Fibroblast of the aortic adventitia (primary cell): ENCODE measurements at regions not wholly inside any gene's neighbourhood (a gene's known extent, or its start where the extent isn't known, plus 50 kb on each side); places are given as distances from the start of the nearest gene placed in this dataset.

Source experiments
- DNase-seq: peaks from one replicate; pipeline ENCODE4 v3.0.0-alpha.2; 2010; ENCODE audit warnings: low read depth
- H3K4me3 ChIP-seq: 2 replicates; pipeline ENCODE4 v1.5.1; 2011; ENCODE audit warnings: low read depth, mild to moderate bottlenecking, control low read depth, low read length, moderate library complexity
- TF ChIP-seq, protein P1 (sequence below): IDR thresholded peaks from 2 replicates; pipeline ENCODE4 v1.5.1; 2011; ENCODE audit warnings: mild to moderate bottlenecking, low read length, control low read depth, inconsistent platforms; ENCODE audit not compliant: insufficient read depth

DNA sequence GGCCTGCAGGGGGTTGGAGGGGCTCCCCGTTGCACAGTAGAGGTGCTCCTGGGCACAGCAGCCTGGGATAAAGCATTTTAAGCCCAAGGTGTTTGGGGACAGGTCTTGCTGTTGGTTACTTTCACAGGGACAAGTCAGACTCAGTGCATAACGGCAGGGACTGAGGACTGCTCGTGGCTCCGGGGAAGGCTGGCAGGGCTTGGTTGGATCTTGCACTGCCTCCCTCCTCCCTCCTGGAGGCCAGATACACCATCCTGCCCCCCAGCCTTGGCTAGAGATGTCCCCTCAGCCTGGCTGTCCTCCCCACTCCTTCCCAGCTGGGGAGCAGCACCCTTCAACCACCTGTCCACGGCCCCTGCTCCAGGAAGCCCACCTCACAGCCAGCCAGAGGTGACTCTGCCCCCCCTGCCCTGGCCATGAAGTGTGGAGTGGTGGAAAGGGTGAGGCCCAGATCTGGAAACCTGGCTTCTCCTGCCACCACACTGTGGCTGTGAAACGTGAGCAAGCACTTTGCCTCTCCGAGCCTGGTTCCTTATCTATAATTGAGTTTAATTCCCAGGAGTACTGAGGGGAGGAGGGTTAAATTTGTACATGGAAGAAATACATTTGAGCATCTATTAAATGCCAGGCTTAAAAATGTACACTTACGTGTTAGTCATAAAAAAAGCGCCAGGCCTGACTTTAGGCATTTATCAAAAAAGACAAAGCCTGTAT is 67.1 kb upstream of the TAF1B start:
- DNase-seq, result no peak
- H3K4me3 ChIP-seq, result no peak overlapping the region
- TF ChIP-seq, protein P1, sequence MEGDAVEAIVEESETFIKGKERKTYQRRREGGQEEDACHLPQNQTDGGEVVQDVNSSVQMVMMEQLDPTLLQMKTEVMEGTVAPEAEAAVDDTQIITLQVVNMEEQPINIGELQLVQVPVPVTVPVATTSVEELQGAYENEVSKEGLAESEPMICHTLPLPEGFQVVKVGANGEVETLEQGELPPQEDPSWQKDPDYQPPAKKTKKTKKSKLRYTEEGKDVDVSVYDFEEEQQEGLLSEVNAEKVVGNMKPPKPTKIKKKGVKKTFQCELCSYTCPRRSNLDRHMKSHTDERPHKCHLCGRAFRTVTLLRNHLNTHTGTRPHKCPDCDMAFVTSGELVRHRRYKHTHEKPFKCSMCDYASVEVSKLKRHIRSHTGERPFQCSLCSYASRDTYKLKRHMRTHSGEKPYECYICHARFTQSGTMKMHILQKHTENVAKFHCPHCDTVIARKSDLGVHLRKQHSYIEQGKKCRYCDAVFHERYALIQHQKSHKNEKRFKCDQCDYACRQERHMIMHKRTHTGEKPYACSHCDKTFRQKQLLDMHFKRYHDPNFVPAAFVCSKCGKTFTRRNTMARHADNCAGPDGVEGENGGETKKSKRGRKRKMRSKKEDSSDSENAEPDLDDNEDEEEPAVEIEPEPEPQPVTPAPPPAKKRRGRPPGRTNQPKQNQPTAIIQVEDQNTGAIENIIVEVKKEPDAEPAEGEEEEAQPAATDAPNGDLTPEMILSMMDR, result no peak

DNA sequence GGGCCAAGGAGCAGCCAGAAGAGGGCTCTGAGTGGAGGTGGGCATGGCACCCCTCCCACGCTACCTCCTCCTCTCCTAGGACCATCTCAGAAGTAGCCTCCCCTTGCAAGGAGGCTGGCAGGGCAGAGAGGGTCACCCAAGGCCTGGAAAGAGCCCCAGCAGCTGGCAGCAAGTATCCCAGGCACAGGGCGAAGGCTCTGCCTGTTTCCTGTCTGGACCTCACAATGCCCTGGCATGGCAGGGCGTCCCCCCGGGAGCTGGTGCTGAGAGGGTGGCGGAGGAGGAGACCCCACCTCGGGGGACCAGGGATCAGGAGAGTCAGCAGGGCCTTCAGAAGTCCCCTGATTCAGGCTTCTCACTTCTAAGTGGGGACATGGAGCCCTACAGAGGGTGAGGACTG is 66.2 kb upstream of the TAF1B start:
- TF ChIP-seq, protein P1, result no peak
- DNase-seq, result no peak
- no peak overlapping the region for H3K4me3 ChIP-seq

DNA sequence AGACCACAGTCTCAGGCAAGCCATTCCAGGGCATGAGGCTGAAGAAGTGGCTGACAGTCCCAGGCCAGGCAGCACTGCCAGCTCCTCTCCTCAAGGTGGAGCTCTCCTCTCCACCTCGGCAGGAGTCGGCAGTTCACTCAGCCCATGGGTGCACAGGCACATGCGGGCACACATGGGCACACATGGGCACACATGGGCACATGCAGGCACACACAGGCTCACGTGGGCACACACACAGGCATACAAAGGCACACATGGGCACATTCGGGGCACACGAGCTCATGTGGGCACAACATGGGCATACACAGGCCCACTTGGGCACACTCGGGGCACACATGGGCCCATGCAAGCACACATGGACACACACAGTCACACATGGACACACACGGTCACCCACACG is 65.3 kb upstream of the TAF1B start:
- TF ChIP-seq, protein P1, result peak; percentile 14
- no peak for DNase-seq
- H3K4me3 ChIP-seq, result no peak overlapping the region

DNA sequence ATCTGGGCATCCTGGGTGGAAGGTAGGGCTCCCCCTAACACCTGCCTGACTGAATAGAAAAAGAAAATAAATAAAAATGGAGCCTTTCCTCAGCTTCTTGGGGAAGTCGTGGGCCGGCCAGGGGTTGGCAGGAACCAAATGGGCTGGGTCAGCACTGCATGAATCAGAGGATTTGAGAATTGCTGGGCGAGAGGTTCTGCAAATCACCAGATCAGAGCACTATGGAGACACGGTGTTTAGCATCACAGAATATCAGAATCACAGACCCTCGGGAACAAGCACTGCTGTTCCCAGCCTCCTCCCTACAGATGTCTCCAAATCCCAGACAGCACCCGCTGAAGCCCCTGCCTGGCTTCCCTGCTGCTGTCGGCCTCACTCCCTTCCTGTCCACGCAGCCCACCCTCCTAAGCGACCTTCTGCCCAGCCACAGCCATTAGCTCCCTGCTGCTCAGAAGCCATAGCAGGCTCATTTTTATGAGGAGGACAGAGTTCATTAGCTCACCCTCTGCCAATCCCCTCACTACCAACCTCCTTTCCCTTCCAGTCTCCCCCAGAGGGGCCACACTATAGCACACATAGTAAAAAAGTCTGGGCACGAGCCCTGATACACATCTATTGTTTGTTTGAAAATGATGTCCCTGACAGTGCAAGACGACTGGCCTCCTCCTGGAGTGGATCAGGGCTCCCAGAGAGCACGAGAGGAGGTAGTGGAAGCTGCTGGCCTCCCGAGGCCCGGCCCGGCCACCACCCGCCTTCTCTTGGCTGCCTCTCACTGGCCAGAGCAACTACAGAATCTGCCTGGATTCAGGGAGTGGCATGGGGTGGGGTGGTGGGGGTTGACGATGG is 64.6 kb upstream of the TAF1B start:
- DNase-seq, result peak; percentile 51
- TF ChIP-seq, protein P1, result no peak
- H3K4me3 ChIP-seq, result no peak overlapping the region

DNA sequence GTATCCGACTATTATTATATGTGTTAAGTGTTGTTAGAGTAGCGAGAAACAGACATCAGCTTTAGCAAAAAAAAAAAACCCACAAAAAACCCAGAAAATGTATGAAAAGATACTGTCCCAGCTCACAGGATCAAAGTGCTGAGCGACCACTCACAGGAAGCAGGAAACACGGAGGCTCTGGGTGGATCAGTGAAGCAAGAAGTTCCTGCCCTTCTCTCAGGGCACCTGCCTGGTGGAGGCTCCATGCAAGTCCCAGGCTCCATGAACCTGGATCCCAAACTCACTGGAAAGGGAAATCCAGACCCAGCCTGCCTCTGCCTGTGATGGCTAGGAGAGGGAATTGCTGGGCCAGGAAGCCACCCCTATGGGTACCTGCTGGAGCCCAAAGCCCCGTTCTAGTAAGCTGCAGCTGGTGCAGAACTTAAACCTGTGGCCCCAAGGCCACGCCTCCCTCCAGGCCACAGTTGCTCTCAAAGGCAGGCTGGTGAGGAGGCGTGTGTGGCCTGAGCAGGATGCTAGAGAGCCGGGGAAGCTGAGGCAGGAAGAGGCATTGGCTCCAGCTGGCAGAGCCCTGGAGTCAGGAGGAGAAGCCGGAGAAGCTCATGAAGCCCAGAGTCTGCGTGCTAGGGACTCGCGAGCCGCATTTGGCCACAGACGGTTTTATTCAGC is 63.5 kb upstream of the TAF1B start:
- no peak for DNase-seq
- TF ChIP-seq, protein P1, result no peak

DNA sequence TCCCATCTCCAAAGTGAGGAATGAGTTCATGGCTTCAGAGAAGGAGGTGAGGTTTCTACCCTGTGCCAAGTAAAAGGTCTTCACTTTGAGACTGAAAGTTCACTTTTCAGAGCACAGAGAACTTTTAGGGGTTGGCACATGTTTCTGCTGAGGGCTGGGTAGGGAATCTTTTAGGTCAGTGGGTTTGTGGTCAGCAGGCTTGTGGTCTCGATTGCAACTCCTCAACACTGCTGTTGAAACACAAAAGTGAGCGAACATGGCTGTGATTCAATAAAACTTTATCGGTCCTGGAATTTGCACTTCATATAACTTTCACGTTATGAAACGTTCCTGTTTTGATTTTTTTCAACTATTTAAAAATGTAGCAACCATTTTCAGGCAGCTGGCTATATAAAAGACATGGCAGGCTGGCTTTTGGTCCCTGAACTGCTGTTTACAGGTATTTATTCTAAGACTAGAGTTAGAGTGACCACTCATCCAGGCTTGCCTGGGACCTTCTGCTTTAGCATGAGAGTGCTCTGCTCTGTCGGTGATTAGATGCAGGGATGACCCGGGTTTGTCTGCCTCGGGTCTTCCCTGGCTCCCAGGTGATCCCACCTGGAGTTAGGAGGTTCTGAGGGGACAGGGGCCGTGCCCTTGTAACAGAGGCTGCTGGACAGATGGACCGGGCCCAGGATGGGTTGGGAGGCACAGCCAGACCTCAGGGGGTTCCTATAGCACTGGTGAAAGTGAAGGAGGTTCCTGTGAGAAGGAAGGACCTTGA is 62.7 kb upstream of the TAF1B start:
- TF ChIP-seq, protein P1, result no peak
- no peak for DNase-seq

More for the DNA sequence above, 63.5 kb upstream of the TAF1B start:
- no peak overlapping the region for H3K4me3 ChIP-seq

More for the DNA sequence above, 62.7 kb upstream of the TAF1B start:
- H3K4me3 ChIP-seq, result no peak overlapping the region
